Chondrocyte (in vitro differentiated cells): ENCODE measurements at regions not wholly inside any gene's neighbourhood (a gene's known extent, or its start where the extent isn't known, plus 50 kb on each side); places are given as distances from the start of the nearest gene placed in this dataset.

ENCODE experiments used
- DNase-seq: peaks from one replicate; pipeline ENCODE4 v3.0.0; 2021; ENCODE audit warnings: mixed read lengths, low spot score
- H3K27ac Mint-ChIP-seq: one replicate; pipeline ENCODE4 v1.8.0; 2021; ENCODE audit warnings: mild to moderate bottlenecking, moderate library complexity, mixed read lengths; ENCODE audit not compliant: unreplicated experiment
- H3K27me3 Mint-ChIP-seq: 2 replicates; pipeline ENCODE4 v1.8.0; 2021; ENCODE audit warnings: low read depth, mixed read lengths
- H3K36me3 Mint-ChIP-seq: 2 replicates; pipeline ENCODE4 v1.8.0; 2021; ENCODE audit warnings: low read depth, mixed read lengths
- H3K4me1 Mint-ChIP-seq: 2 replicates; pipeline ENCODE4 v1.8.0; 2021; ENCODE audit warnings: low read depth, mild to moderate bottlenecking, mixed read lengths
- H3K4me3 Mint-ChIP-seq: one replicate; pipeline ENCODE4 v1.8.0; 2021; ENCODE audit warnings: mild to moderate bottlenecking, moderate library complexity, mixed read lengths; ENCODE audit not compliant: unreplicated experiment
- H3K9me3 Mint-ChIP-seq: 2 replicates; pipeline ENCODE4 v1.8.0; 2021; ENCODE audit warnings: low read depth, mixed read lengths
- TF ChIP-seq, protein P1 (sequence below): fragments of 200-600 bp; sonication (generic); IDR thresholded peaks from 2 replicates; pipeline ENCODE4 v1.5.0; 2021; ENCODE audit warnings: antibody characterized with exemption, mild to moderate bottlenecking, moderate library complexity

- Mint-ChIP-seq H3K36me3 (no peaks in the 10 kb centered on the region), H3K27me3 (no peaks in the 10 kb centered on the region), H3K9me3 (peaks cover 14% of the 10 kb centered on the region), H3K4me1 (peaks cover 15% of the 10 kb centered on the region), H3K27ac (no peak overlapping the region), H3K4me3 (no peak overlapping the region)
- no peak for DNase-seq
- TF ChIP-seq, protein P1, sequence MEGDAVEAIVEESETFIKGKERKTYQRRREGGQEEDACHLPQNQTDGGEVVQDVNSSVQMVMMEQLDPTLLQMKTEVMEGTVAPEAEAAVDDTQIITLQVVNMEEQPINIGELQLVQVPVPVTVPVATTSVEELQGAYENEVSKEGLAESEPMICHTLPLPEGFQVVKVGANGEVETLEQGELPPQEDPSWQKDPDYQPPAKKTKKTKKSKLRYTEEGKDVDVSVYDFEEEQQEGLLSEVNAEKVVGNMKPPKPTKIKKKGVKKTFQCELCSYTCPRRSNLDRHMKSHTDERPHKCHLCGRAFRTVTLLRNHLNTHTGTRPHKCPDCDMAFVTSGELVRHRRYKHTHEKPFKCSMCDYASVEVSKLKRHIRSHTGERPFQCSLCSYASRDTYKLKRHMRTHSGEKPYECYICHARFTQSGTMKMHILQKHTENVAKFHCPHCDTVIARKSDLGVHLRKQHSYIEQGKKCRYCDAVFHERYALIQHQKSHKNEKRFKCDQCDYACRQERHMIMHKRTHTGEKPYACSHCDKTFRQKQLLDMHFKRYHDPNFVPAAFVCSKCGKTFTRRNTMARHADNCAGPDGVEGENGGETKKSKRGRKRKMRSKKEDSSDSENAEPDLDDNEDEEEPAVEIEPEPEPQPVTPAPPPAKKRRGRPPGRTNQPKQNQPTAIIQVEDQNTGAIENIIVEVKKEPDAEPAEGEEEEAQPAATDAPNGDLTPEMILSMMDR = no peak
Measured at GRCh38 chr15:67972377-67972776, 81.7 kb upstream of the PIAS1 start.

- no peaks in the 10 kb centered on the region for H3K27me3 Mint-ChIP-seq
- no peak for DNase-seq
- peaks cover 17% of the 10 kb centered on the region for H3K9me3 Mint-ChIP-seq
- no peak overlapping the region for H3K4me3 Mint-ChIP-seq
- no peaks in the 10 kb centered on the region for H3K36me3 Mint-ChIP-seq
- no peak overlapping the region for H3K27ac Mint-ChIP-seq
- TF ChIP-seq, protein P1 = no peak
- H3K4me1 Mint-ChIP-seq = peaks cover 2% of the 10 kb centered on the region
Measured at GRCh38 chr15:67973846-67974245, 80.3 kb upstream of the PIAS1 start.

GRCh38 chr15:67976506-67977073 lies 77.5 kb upstream of the PIAS1 start:
- H3K9me3 Mint-ChIP-seq = peaks cover 19% of the 10 kb centered on the region
- no peak overlapping the region for H3K27ac Mint-ChIP-seq
- no peaks in the 10 kb centered on the region for H3K36me3 Mint-ChIP-seq
- H3K27me3 Mint-ChIP-seq = no peaks in the 10 kb centered on the region
- no peaks in the 10 kb centered on the region for H3K4me1 Mint-ChIP-seq
- DNase-seq = no peak
- H3K4me3 Mint-ChIP-seq = no peak overlapping the region
- TF ChIP-seq, protein P1 = no peak

DNA sequence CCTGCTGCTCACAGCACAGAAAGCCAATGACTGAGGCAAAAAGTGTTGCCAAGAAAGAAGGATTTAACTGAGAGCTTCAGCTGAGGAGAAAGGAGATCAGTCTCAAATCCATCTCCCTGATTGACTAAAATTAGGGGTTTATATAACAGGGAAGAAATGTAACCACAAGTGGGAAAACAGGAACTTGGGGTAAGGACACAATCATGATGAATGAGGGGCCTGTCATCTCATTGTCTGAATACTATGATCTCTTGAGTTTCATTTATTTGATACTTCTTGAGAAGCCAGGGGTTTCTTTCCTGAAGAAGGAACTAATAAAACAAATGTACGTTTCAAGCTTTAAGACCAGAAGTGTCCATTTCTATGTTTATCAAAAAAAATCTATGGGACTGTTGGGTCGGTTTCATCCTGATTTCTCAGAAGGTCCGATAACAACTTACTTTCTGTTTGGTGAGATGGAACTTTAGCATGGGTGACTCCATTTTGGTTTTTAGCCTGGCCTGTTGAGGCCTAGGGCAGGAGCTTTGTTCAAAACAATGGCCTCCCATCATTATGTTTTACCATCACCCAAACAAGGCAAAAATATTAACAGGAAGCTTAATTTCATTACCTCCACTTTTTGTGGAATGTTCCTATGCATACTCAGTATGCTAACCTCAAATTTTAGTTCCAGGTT lies 76.6 kb upstream of the PIAS1 start:
- H3K9me3 Mint-ChIP-seq = peaks cover 19% of the 10 kb centered on the region
- H3K4me3 Mint-ChIP-seq = no peak overlapping the region
- DNase-seq = no peak
- no peaks in the 10 kb centered on the region for H3K36me3 Mint-ChIP-seq
- no peaks in the 10 kb centered on the region for H3K27me3 Mint-ChIP-seq
- H3K27ac Mint-ChIP-seq = no peak overlapping the region
- H3K4me1 Mint-ChIP-seq = no peaks in the 10 kb centered on the region
- TF ChIP-seq, protein P1 = no peak

DNA sequence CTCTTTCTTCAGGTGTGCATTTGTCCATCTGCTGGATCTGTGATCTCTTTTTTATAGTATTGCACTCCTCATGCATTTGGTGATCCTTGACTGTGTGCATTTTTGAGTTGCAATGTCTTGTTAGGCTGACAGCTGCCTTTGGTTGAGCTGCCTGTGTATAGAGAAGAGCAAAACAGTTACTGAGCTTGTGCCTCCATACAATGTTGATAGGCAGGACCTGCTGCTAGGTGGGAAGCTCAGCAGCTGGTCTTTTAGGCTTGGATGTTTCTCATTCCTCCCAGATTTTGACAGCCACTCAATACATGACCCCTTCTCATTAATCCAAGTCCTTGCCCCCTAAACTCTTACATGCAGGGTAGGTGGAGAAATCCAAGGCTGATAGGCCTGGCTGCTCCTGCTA lies 74.8 kb upstream of the PIAS1 start:
- Mint-ChIP-seq H3K4me1 (no peaks in the 10 kb centered on the region), H3K36me3 (no peaks in the 10 kb centered on the region), H3K27ac (no peak overlapping the region), H3K27me3 (no peaks in the 10 kb centered on the region), H3K9me3 (peaks cover 19% of the 10 kb centered on the region), H3K4me3 (no peak overlapping the region)
- no peak for DNase-seq
- TF ChIP-seq, protein P1 = no peak
